Psoas muscle (tissue), 7 donors: ENCODE measurements at regions not wholly inside any gene's neighbourhood (a gene's known extent, or its start where the extent isn't known, plus 50 kb on each side); places are given as distances from the start of the nearest gene placed in this dataset.

Experiments
- ATAC-seq, 4 donors: fragments of 200-7000 bp; cut with Tn5 transposase; one replicate each; pipeline ENCODE4 v1.9.1; 2020; ENCODE audit warnings: moderate library complexity in 3 of 4, mild to moderate bottlenecking in 2 of 4
- DNase-seq, 2 donors: peaks; one replicate each; pipeline ENCODE4 v3.0.0-alpha.2; 2020
- H3K27ac ChIP-seq: fragments of 200-600 bp; one replicate; pipeline ENCODE4 v1.8.0; 2022
- H3K27me3 ChIP-seq, 3 donors: fragments of 200-600 bp in 1 of 3; one replicate each; pipeline versions ENCODE4 v1.6.1 to v1.8.0; 2013 to 2022; ENCODE audit warnings: low read length in 2 of 3, mild to moderate bottlenecking in 2 of 3, moderate library complexity in 1 of 3; ENCODE audit not compliant: insufficient read depth in 3 of 3
- H3K36me3 ChIP-seq, 2 donors: fragments of 200-600 bp in 1 of 2; one replicate each; pipeline versions ENCODE4 v1.6.1 to v1.8.0; 2013 to 2022; ENCODE audit warnings: low read depth in 1 of 2, mild to moderate bottlenecking in 1 of 2, moderate library complexity in 1 of 2; ENCODE audit not compliant: insufficient read depth in 1 of 2
- H3K4me1 ChIP-seq: fragments of 200-600 bp; one replicate; pipeline ENCODE4 v1.8.0; 2022
- H3K4me3 ChIP-seq: fragments of 200-600 bp; one replicate; pipeline ENCODE4 v1.8.0; 2022; ENCODE audit warnings: mild to moderate bottlenecking
- H3K9me3 ChIP-seq: fragments of 200-600 bp; one replicate; pipeline ENCODE4 v1.8.0; 2022
- CTCF ChIP-seq: fragments of 200-600 bp; IDR thresholded peaks from one replicate; pipeline ENCODE4 v1.8.0; 2022; ENCODE audit warnings: antibody characterized with exemption
- WGBS, 3 donors: extraction: QIAGEN DNeasy Blood & Tissue Kit; methylation state at CpG; one replicate each; pipeline versions ENCODE4 v1.1.6 to v1.1.7; 2013; 5-methylcytosine and 5-hydroxymethylcytosine counted together
- intact Hi-C, 2 donors: fragments of 100-400 bp; cut with DNase I; formaldehyde crosslinking; loops; one replicate each; pipeline versions ENCODE4 v1.11.0 to v1.14.2; 2022
- donor health status: healthy with polysubstance abuse.
- donor health status: DM: no; HTN: no; CAD: no; lungs with moderate emphysema.
- donor health status: Bipolar disorder and iron deficiency.
- donor health status: healthy.
- donor health status: DM: yes; HTN: yes; CAD: no.
- donor health status: DM: no; HTN: no; CAD: no.
- donor health status: DM: yes; HTN: yes; CAD: no.

- H3K4me1 ChIP-seq, result no peaks in the 10 kb centered on the region
- 71 to 87% (median 81%) methylated on average over 1 of the region's 1 CpG for WGBS, 3 donors
- no peaks in the 10 kb centered on the region for H3K36me3 ChIP-seq
- H3K9me3 ChIP-seq, result no peaks in the 10 kb centered on the region
- DNase-seq (no peak), ATAC-seq (no peak)
- H3K27me3 ChIP-seq, result no peaks in the 10 kb centered on the region
- no peak overlapping the region for H3K4me3 ChIP-seq
- intact Hi-C loops, result no loop called here
- H3K27ac ChIP-seq, result no peak overlapping the region
- TF ChIP-seq CTCF, result no peak
Measured at GRCh38 chr3:22045882-22046281, 294.9 kb upstream of the ZNF385D start.

GRCh38 chr3:22063500-22063899 lies 312.5 kb upstream of the ZNF385D start:
- 84 to 89% (median 86%) methylated on average over 3 of the region's 3 CpGs for WGBS, 3 donors

GRCh38 chr3:22068619-22069018 lies 317.6 kb upstream of the ZNF385D start:
- no peaks in the 10 kb centered on the region for H3K27me3 ChIP-seq
- intact Hi-C loops, result no loop called here
- H3K4me3 ChIP-seq, result no peak overlapping the region
- ATAC-seq (no peak), DNase-seq (no peak)
- H3K4me1 ChIP-seq, result no peaks in the 10 kb centered on the region
- 79 to 85% (median 82%) methylated on average over 2 of the region's 2 CpGs for WGBS, 3 donors
- no peaks in the 10 kb centered on the region for H3K9me3 ChIP-seq
- TF ChIP-seq CTCF, result no peak
- no peaks in the 10 kb centered on the region for H3K36me3 ChIP-seq
- no peak overlapping the region for H3K27ac ChIP-seq

More at GRCh38 chr3:22063500-22063899, 312.5 kb upstream of the ZNF385D start:
- Histone ChIP-seq H3K27ac (no peak overlapping the region), H3K36me3 (no peaks in the 10 kb centered on the region), H3K4me1 (no peaks in the 10 kb centered on the region), H3K4me3 (no peak overlapping the region), H3K27me3 (no peaks in the 10 kb centered on the region), H3K9me3 (no peaks in the 10 kb centered on the region)
- no peak for TF ChIP-seq CTCF
- intact Hi-C loops, result no loop called here
- no peak for DNase-seq
- no peak for ATAC-seq

- TF ChIP-seq CTCF, result no peak
- no peak for ATAC-seq
- 65 to 73% (median 73%) methylated on average over 3 of the region's 3 CpGs for WGBS, 3 donors
Measured at GRCh38 chr3:22088204-22088603, 337.2 kb upstream of the ZNF385D start.

GRCh38 chr3:22089284-22089683 lies 338.3 kb upstream of the ZNF385D start:
- ATAC-seq, result no peak
- H3K4me3 ChIP-seq, result no peak overlapping the region
- 9 to 15% (median 15%) methylated on average over 4 of the region's 4 CpGs for WGBS, 3 donors
- H3K36me3 ChIP-seq, result no peaks in the 10 kb centered on the region
- no peak for DNase-seq
- no peaks in the 10 kb centered on the region for H3K9me3 ChIP-seq
- H3K27me3 ChIP-seq, result no peaks in the 10 kb centered on the region
- H3K27ac ChIP-seq, result no peak overlapping the region
- peak; percentile 29 for TF ChIP-seq CTCF
- H3K4me1 ChIP-seq, result peaks cover 6% of the 10 kb centered on the region
- intact Hi-C loops, result no loop called here

More at GRCh38 chr3:22088204-22088603, 337.2 kb upstream of the ZNF385D start:
- H3K4me3 ChIP-seq, result no peak overlapping the region
- H3K27ac ChIP-seq, result no peak overlapping the region
- H3K27me3 ChIP-seq, result no peaks in the 10 kb centered on the region
- peaks cover 6% of the 10 kb centered on the region for H3K4me1 ChIP-seq
- intact Hi-C loops, result no loop called here
- no peaks in the 10 kb centered on the region for H3K9me3 ChIP-seq
- no peak for DNase-seq
- no peaks in the 10 kb centered on the region for H3K36me3 ChIP-seq
